ENCODE measurements at regions not wholly inside any gene's neighbourhood (a gene's known extent, or its start where the extent isn't known, plus 50 kb on each side); places are given as distances from the start of the nearest gene placed in this dataset.

DNA sequence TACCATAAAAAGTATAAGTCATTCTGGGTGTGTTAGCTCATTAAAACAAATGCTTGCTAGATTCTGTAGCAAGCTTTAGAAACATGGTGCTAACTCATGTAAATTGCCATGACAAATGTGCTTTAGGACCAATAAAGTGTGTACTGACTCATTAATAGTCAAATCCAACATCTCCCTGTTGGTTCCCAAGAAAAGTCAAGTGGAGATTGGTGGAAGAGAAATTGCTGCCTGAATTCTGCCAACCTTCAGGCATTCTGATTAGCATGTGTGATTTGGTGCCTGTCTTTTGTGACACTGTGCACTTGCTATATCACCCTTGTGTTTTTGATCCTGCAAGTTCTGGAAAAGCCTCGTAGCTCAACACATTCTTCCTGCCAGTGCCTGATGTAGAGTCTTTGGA is 503.8 kb upstream of the BOD1L1 start:
- DNase-seq (ENCODE audit: low read depth, low spot score): no peak
- Histone ChIP-seq H3K4me1 (ENCODE audit: control insufficient read depth, extremely low read depth, insufficient read depth, low read length) (no peaks in the 10 kb centered on the region), H3K27me3 (ENCODE audit: control insufficient read depth, extremely low read depth, insufficient read depth, low read length) (peaks cover 5% of the 10 kb centered on the region), H3K9me3 (ENCODE audit: control insufficient read depth, low read depth, low read length) (no peaks in the 10 kb centered on the region), H3K9me1 (ENCODE audit: control insufficient read depth, extremely low read depth, insufficient read depth, low read length) (no peaks in the 10 kb centered on the region), H3K27ac (ENCODE audit: control insufficient read depth, insufficient read depth, low read length) (no peak overlapping the region), H3K4me3 (ENCODE audit: control insufficient read depth in 2 of 3, extremely low read depth in 1 of 3, insufficient read depth in 2 of 3, low read depth in 1 of 3, low read length in 3 of 3) (no peak overlapping the region), H3K9ac (ENCODE audit: control insufficient read depth, extremely low read depth, insufficient read depth, low read length) (no peak overlapping the region), H2AFZ (ENCODE audit: control insufficient read depth, low read length) (no peak overlapping the region), H4K20me1 (ENCODE audit: control insufficient read depth, extremely low read depth, insufficient read depth, low read length) (no peaks in the 10 kb centered on the region), H3K4me2 (ENCODE audit: control insufficient read depth, extremely low read depth, insufficient read depth, low read depth, low read length) (no peak overlapping the region), H3K36me3 (ENCODE audit: control insufficient read depth in 2 of 2, extremely low read depth in 1 of 2, insufficient read depth in 2 of 2, low read length in 2 of 2) (no peaks in the 10 kb centered on the region), H3K79me2 (ENCODE audit: control insufficient read depth, insufficient read depth, low read length) (no peaks in the 10 kb centered on the region)
- TF ChIP-seq, protein P1, sequence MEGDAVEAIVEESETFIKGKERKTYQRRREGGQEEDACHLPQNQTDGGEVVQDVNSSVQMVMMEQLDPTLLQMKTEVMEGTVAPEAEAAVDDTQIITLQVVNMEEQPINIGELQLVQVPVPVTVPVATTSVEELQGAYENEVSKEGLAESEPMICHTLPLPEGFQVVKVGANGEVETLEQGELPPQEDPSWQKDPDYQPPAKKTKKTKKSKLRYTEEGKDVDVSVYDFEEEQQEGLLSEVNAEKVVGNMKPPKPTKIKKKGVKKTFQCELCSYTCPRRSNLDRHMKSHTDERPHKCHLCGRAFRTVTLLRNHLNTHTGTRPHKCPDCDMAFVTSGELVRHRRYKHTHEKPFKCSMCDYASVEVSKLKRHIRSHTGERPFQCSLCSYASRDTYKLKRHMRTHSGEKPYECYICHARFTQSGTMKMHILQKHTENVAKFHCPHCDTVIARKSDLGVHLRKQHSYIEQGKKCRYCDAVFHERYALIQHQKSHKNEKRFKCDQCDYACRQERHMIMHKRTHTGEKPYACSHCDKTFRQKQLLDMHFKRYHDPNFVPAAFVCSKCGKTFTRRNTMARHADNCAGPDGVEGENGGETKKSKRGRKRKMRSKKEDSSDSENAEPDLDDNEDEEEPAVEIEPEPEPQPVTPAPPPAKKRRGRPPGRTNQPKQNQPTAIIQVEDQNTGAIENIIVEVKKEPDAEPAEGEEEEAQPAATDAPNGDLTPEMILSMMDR (optimal IDR thresholded peaks at IDR 0.05 in 1 of 3, IDR thresholded peaks at IDR 0.05 in 1 of 3, conservative IDR thresholded peaks at IDR 0.05 in 1 of 3; ENCODE audit: extremely low read depth in 1 of 3, insufficient read depth in 2 of 3, low read length in 3 of 3): no peak
- no peak for TF ChIP-seq EZH2 (IDR thresholded peaks at IDR 0.05; ENCODE audit: low read length)
- dilution Hi-C loops (cut with MboI; ENCODE audit: extremely low pct_ligation_motif_present, low sequenced_read_pairs): no loop called here
- FAIRE-seq: no peak

DNA sequence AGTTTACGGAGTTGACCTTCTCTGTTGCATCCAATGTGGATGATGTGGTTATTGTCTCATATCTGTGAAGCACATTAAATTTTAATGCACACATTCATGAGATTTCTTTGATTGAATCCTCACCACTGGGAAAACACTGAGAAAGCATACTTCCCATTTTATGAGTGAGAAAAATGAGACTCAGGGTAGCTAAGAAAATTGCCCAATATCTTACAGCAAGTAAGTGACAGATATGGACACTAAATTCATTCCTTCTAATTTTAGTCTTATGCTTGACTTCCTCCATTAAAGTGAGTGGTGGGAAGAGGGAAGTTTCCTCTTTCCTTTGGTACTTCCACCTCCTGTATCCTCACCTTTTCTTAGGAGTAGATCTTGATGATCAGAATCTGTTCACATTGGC is 504.8 kb upstream of the BOD1L1 start:
- H4K20me1 ChIP-seq (ENCODE audit: control insufficient read depth, extremely low read depth, insufficient read depth, low read length): no peaks in the 10 kb centered on the region
- DNase-seq (ENCODE audit: low read depth, low spot score) (no peak), FAIRE-seq (no peak)
- no peak overlapping the region for H3K27ac ChIP-seq (ENCODE audit: control insufficient read depth, insufficient read depth, low read length)
- H3K9me1 ChIP-seq (ENCODE audit: control insufficient read depth, extremely low read depth, insufficient read depth, low read length): no peaks in the 10 kb centered on the region
- no peaks in the 10 kb centered on the region for H3K36me3 ChIP-seq (ENCODE audit: control insufficient read depth in 2 of 2, extremely low read depth in 1 of 2, insufficient read depth in 2 of 2, low read length in 2 of 2)
- no peak overlapping the region for H3K4me3 ChIP-seq (ENCODE audit: control insufficient read depth in 2 of 3, extremely low read depth in 1 of 3, insufficient read depth in 2 of 3, low read depth in 1 of 3, low read length in 3 of 3)
- no peaks in the 10 kb centered on the region for H3K4me1 ChIP-seq (ENCODE audit: control insufficient read depth, extremely low read depth, insufficient read depth, low read length)
- H3K4me2 ChIP-seq (ENCODE audit: control insufficient read depth, extremely low read depth, insufficient read depth, low read depth, low read length): no peak overlapping the region
- dilution Hi-C loops (cut with MboI; ENCODE audit: extremely low pct_ligation_motif_present, low sequenced_read_pairs): no loop called here
- H2AFZ ChIP-seq (ENCODE audit: control insufficient read depth, low read length): no peak overlapping the region
- H3K9me3 ChIP-seq (ENCODE audit: control insufficient read depth, low read depth, low read length): no peaks in the 10 kb centered on the region
- H3K79me2 ChIP-seq (ENCODE audit: control insufficient read depth, insufficient read depth, low read length): no peaks in the 10 kb centered on the region
- no peak overlapping the region for H3K9ac ChIP-seq (ENCODE audit: control insufficient read depth, extremely low read depth, insufficient read depth, low read length)
- peaks cover 5% of the 10 kb centered on the region for H3K27me3 ChIP-seq (ENCODE audit: control insufficient read depth, extremely low read depth, insufficient read depth, low read length)
- TF ChIP-seq, protein P1 (optimal IDR thresholded peaks at IDR 0.05 in 1 of 3, IDR thresholded peaks at IDR 0.05 in 1 of 3, conservative IDR thresholded peaks at IDR 0.05 in 1 of 3; ENCODE audit: extremely low read depth in 1 of 3, insufficient read depth in 2 of 3, low read length in 3 of 3): no peak
- TF ChIP-seq EZH2 (IDR thresholded peaks at IDR 0.05; ENCODE audit: low read length): no peak
